HL-60 (cell line): ENCODE measurements at regions not wholly inside any gene's neighbourhood (a gene's known extent, or its start where the extent isn't known, plus 50 kb on each side); places are given as distances from the start of the nearest gene placed in this dataset.
"Not testable (repeated sequence)": the region's sequence is repeated elsewhere in the genome, so short reads cannot be mapped to it uniquely, and the experiment has no call there.

Source experiments
- DNase-seq, 2 experiments: peaks; one replicate each; pipeline ENCODE4 v3.0.0-alpha.2; 2010 to 2020; ENCODE audit warnings: low read depth in 1 of 2, low spot score in 1 of 2
- H3K27ac ChIP-seq: fragments of 250-450 bp; sonication (Bioruptor Pico); replicated peaks from 2 replicates; pipeline ENCODE4 v1.5.1; 2020; ENCODE audit warnings: mild to moderate bottlenecking, moderate library complexity
- H3K27me3 ChIP-seq: fragments of 250-450 bp; sonication (Bioruptor Pico); 2 replicates; pipeline ENCODE4 v1.5.1; 2021; ENCODE audit warnings: mild to moderate bottlenecking, moderate library complexity; ENCODE audit not compliant: insufficient read depth, poor library complexity, severe bottlenecking
- H3K4me3 ChIP-seq: replicated peaks from 2 replicates; pipeline ENCODE4 v1.5.1; 2011; ENCODE audit warnings: mild to moderate bottlenecking, control low read depth, low read length; ENCODE audit not compliant: insufficient read depth
- CTCF ChIP-seq: IDR thresholded peaks from one replicate; pipeline ENCODE4 v1.5.1; 2011; ENCODE audit warnings: low read length, control low read depth, inconsistent platforms; ENCODE audit not compliant: insufficient read depth
- GABPA ChIP-seq: IDR thresholded peaks from 2 replicates; pipeline ENCODE4 v1.6.1; 2012; ENCODE audit warnings: low read depth
- POLR2AphosphoS5 ChIP-seq: IDR thresholded peaks from 2 replicates; pipeline ENCODE4 v1.6.1; 2012; ENCODE audit warnings: low read depth
- REST ChIP-seq: IDR thresholded peaks from 2 replicates; pipeline ENCODE4 v1.6.1; 2012; ENCODE audit warnings: low read depth; ENCODE audit not compliant: insufficient replicate concordance
- SPI1 ChIP-seq: IDR thresholded peaks from 2 replicates; pipeline ENCODE4 v1.6.1; 2012; ENCODE audit warnings: low read depth, mild to moderate bottlenecking, borderline replicate concordance

DNA sequence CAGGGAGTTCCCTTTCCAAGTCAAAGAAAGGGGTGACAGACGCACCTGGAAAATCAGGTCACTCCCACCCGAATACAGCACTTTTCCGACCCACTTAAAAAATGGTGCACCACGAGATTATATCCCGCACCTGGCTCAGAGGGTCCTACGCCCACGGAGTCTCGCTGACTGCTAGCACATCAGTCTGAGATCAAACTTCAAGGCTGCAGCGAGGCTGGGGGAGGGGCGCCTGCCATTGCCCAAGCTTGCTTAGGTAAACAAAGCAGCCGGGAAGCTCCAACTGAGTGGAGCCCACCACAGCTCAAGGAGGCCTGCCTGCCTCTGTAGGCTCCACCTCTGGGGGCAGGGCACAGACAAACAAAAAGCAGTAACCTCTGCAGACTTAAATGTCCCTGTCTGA lies 277.8 kb upstream of the ARHGAP42 start:
- not testable (repeated sequence) for H3K27ac ChIP-seq, DNase-seq, H3K27me3 ChIP-seq

GRCh38 chr11:100419518-100419917 lies 267.6 kb upstream of the ARHGAP42 start:
- TF ChIP-seq GABPA (no peak), CTCF (no peak), POLR2AphosphoS5 (no peak), SPI1 (no peak), REST (no peak)
- DNase-seq, result no peak
- Histone ChIP-seq H3K4me3 (no peak overlapping the region), H3K27ac (no peak overlapping the region), H3K27me3 (no peaks in the 10 kb centered on the region)

More for the DNA sequence above, 277.8 kb upstream of the ARHGAP42 start:
- H3K4me3 ChIP-seq, result not testable (repeated sequence)

- H3K27me3 ChIP-seq, result no peaks in the 10 kb centered on the region
- TF ChIP-seq SPI1 (no peak), POLR2AphosphoS5 (no peak), CTCF (no peak), GABPA (no peak), REST (no peak)
- no peak overlapping the region for H3K27ac ChIP-seq
- no peak for DNase-seq
- H3K4me3 ChIP-seq, result no peak overlapping the region
Observed at GRCh38 chr11:100434821-100435641, 252.1 kb upstream of the ARHGAP42 start.

DNA sequence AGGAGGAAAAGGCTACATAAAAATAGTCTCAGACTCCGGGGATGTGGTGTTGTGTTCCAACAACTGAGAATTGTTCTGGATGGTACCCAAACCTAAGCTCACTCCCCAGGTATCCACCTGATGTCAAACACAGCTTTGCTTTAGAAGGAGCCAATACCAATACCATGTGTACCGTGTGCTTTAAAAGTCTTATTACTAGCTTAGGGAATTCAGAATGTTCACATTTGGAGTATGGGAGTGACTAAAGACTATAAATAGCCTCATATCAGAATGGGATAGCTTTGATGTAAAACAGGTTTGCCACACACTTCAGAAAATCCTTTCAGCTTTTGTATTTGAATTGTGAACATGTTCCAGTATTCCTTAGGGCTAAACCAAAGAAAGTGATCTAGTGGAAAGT lies 248.7 kb upstream of the ARHGAP42 start:
- no peak overlapping the region for H3K27ac ChIP-seq
- H3K4me3 ChIP-seq, result no peak overlapping the region
- DNase-seq, result no peak
- no peaks in the 10 kb centered on the region for H3K27me3 ChIP-seq
- TF ChIP-seq REST (no peak), CTCF (no peak), SPI1 (no peak), GABPA (no peak), POLR2AphosphoS5 (no peak)
